ENCODE measurements at regions not wholly inside any gene's neighbourhood (a gene's known extent, or its start where the extent isn't known, plus 50 kb on each side); places are given as distances from the start of the nearest gene placed in this dataset.

DNA sequence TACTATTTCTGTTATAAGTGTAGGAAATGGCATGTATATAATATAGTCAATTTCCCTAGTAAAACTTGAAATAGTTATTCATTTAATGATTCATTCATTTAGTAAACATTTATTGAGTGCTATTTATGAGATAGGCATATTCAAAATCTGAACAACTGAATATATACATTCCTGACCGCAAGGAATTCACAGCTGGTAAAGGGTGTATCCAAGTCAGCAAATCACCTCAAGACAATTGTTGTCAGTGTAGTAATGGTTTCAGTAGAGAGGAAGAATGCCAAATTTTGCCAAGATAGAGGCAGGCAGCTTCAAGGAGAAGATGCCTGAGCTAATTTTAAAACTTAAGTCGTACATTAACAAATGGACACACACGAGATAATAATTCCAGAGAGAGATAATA lies 89.8 kb upstream of the CHST9 start:
- TF ChIP-seq POLR2A (IDR thresholded peaks at IDR 0.05; ENCODE audit: low read depth), result no peak
- TF ChIP-seq CTCF (IDR thresholded peaks at IDR 0.05), result no peak
- TF ChIP-seq POLR2AphosphoS5 (IDR thresholded peaks at IDR 0.05), result no peak
- no peak for TF ChIP-seq EP300 (IDR thresholded peaks at IDR 0.05)

Measured in esophagus muscularis mucosa (tissue), 4 donors.